Stimulated activated CD8-positive, alpha-beta memory T cell treated with anti-CD3 and anti-CD28 coated beads, Interleukin-4, amount 100 ng/mL, for 1 hour (primary cell): ENCODE measurements at regions not wholly inside any gene's neighbourhood (a gene's known extent, or its start where the extent isn't known, plus 50 kb on each side); places are given as distances from the start of the nearest gene placed in this dataset.

Experiments used
- DNase-seq, 2 donors: peaks; one replicate each; pipeline ENCODE4 v3.0.0-alpha.2; 2020; ENCODE audit warnings: low read depth in 2 of 2, low spot score in 1 of 2

- DNase-seq = no peak
Observed at GRCh38 chr2:204225671-204226073, 289.1 kb downstream of the ICOS start.

GRCh38 chr2:204226305-204226880 lies 289.8 kb downstream of the ICOS start:
- DNase-seq = no peak

- no peak for DNase-seq
Observed at GRCh38 chr2:204228169-204228886, 291.8 kb downstream of the ICOS start.

GRCh38 chr2:204234248-204234647 lies 297.7 kb downstream of the ICOS start:
- no peak for DNase-seq

GRCh38 chr2:204234879-204235278 lies 298.3 kb downstream of the ICOS start:
- DNase-seq = no peak

- DNase-seq = no peak
Observed at GRCh38 chr2:204237416-204237815, 300.9 kb downstream of the ICOS start.

- DNase-seq = no peak
Observed at GRCh38 chr2:204239411-204240165, 303.0 kb downstream of the ICOS start.

GRCh38 chr2:204240961-204241360 lies 304.3 kb upstream of the PARD3B start:
- no peak for DNase-seq

GRCh38 chr2:204249437-204249836 lies 295.8 kb upstream of the PARD3B start:
- DNase-seq = no peak

GRCh38 chr2:204250692-204251091 lies 294.6 kb upstream of the PARD3B start:
- DNase-seq = no peak

GRCh38 chr2:204251158-204251997 lies 293.9 kb upstream of the PARD3B start:
- no peak for DNase-seq

- DNase-seq = no peak
Observed at GRCh38 chr2:204251998-204252376, 293.3 kb upstream of the PARD3B start.

- no peak for DNase-seq
Observed at GRCh38 chr2:204255071-204255470, 290.2 kb upstream of the PARD3B start.

GRCh38 chr2:204255526-204255925 lies 289.7 kb upstream of the PARD3B start:
- no peak for DNase-seq

- DNase-seq = no peak
Observed at GRCh38 chr2:204257781-204258180, 287.5 kb upstream of the PARD3B start.

GRCh38 chr2:204258890-204259289 lies 286.4 kb upstream of the PARD3B start:
- DNase-seq = no peak

- DNase-seq = no peak
Observed at GRCh38 chr2:204260162-204260877, 285.0 kb upstream of the PARD3B start.

GRCh38 chr2:204260901-204261300 lies 284.4 kb upstream of the PARD3B start:
- DNase-seq = no peak

- no peak for DNase-seq
Observed at GRCh38 chr2:204261846-204262245, 283.4 kb upstream of the PARD3B start.

GRCh38 chr2:204264085-204264553 lies 281.2 kb upstream of the PARD3B start:
- DNase-seq = no peak
